Ishikawa (cell line): ENCODE measurements at regions not wholly inside any gene's neighbourhood (a gene's known extent, or its start where the extent isn't known, plus 50 kb on each side); places are given as distances from the start of the nearest gene placed in this dataset.

Source experiments
- CEBPB ChIP-seq: IDR thresholded peaks from 2 replicates; pipeline ENCODE4 v1.6.1; 2012
- CREB1 ChIP-seq: IDR thresholded peaks from 2 replicates; pipeline ENCODE4 v1.6.1; 2012; ENCODE audit warnings: low read depth
- EGR1 ChIP-seq: IDR thresholded peaks from 2 replicates; pipeline ENCODE4 v1.6.1; 2012
- EP300 ChIP-seq: IDR thresholded peaks from 2 replicates; pipeline ENCODE4 v1.6.1; 2012; ENCODE audit warnings: borderline replicate concordance
- FOXM1 ChIP-seq: IDR thresholded peaks from 2 replicates; pipeline ENCODE4 v1.6.1; 2012; ENCODE audit warnings: low read depth, borderline replicate concordance
- MAX ChIP-seq: IDR thresholded peaks from 2 replicates; pipeline ENCODE4 v1.6.1; 2012
- NFIC ChIP-seq: IDR thresholded peaks from 2 replicates; pipeline ENCODE4 v1.6.1; 2012
- RAD21 ChIP-seq: IDR thresholded peaks from 2 replicates; pipeline ENCODE4 v1.6.1; 2012; ENCODE audit warnings: low read depth
- REST ChIP-seq: IDR thresholded peaks from 2 replicates; pipeline ENCODE4 v1.6.1; 2012; ENCODE audit warnings: low read depth, mild to moderate bottlenecking
- TAF1 ChIP-seq: IDR thresholded peaks from 2 replicates; pipeline ENCODE4 v1.6.1; 2012; ENCODE audit warnings: low read depth, mild to moderate bottlenecking
- TCF12 ChIP-seq: IDR thresholded peaks from 2 replicates; pipeline ENCODE4 v1.6.1; 2012; ENCODE audit warnings: low read depth
- TEAD4 ChIP-seq: IDR thresholded peaks from 2 replicates; pipeline ENCODE4 v1.6.1; 2012
- USF1 ChIP-seq: IDR thresholded peaks from 2 replicates; pipeline ENCODE4 v1.6.1; 2012
- YY1 ChIP-seq: IDR thresholded peaks from 2 replicates; pipeline ENCODE4 v1.6.1; 2012; ENCODE audit warnings: low read depth
- ZBTB7A ChIP-seq: IDR thresholded peaks from 2 replicates; pipeline ENCODE4 v1.6.1; 2012; ENCODE audit warnings: low read depth

GRCh38 chr10:104587751-104588150 is 53.3 kb upstream of the SORCS3 start:
- TF ChIP-seq MAX (no peak), TAF1 (no peak), TEAD4 (no peak), TCF12 (no peak), RAD21 (no peak), YY1 (no peak), NFIC (no peak), USF1 (no peak), EGR1 (no peak), CREB1 (no peak), CEBPB (no peak), ZBTB7A (no peak), EP300 (no peak), FOXM1 (no peak), REST (no peak)

GRCh38 chr10:104589431-104589830 is 51.7 kb upstream of the SORCS3 start:
- TF ChIP-seq EP300 (no peak), TCF12 (no peak), NFIC (no peak), CREB1 (no peak), YY1 (no peak), USF1 (no peak), FOXM1 (no peak), TAF1 (no peak)

GRCh38 chr10:104589871-104590270 is 51.2 kb upstream of the SORCS3 start:
- TF ChIP-seq YY1 (no peak), ZBTB7A (no peak), FOXM1 (no peak), CREB1 (no peak), NFIC (no peak), EGR1 (no peak)
